ENCODE measurements at regions not wholly inside any gene's neighbourhood (a gene's known extent, or its start where the extent isn't known, plus 50 kb on each side); places are given as distances from the start of the nearest gene placed in this dataset.
A peak's percentile ranks its signal among the peaks of the same experiment; 100 is the strongest.

- no peak for TF ChIP-seq CTCF (conservative IDR thresholded peaks at IDR 0.05)
- no peak overlapping the region for H3K27ac ChIP-seq
These were observed 125.8 kb upstream of the NXT1 start for GRCh38 chr20:23224806-23225205.

- TF ChIP-seq CTCF (conservative IDR thresholded peaks at IDR 0.05), result no peak
- H3K27ac ChIP-seq, result no peak overlapping the region
These were observed 126.5 kb upstream of the NXT1 start for GRCh38 chr20:23223908-23224580.

DNA sequence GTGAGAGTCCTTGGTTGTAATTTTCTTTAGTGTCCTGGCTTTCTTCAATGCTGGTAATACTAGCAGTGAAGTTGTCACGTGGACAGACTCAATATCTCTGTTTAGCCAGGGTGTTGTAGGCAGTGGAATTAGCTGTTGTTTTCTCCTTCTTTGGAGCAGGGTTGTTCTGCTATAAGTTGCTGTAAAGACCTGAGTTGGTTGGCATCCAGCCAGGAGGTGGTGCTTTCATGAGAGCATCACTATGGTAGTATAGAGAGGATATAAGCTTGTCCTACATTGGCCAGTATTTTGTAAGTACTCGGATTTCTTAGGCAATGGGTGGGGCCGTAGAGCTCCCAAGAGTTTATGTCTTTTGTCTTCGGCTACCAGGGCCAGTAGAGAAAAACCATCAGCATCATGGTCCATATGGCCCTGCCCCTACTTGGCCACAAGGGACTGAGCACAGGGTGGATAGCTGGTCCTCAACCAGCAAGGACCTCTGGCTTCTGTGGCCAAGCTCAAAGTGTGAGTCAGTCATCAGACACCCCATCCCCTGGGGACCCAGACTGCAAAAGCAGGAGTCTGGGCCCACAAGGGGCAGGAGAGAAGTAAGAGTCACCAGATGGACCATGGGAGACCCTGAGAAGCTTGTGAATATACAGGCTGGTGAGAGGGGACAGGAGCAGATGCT, 127.9 kb upstream of the NXT1 start:
- no peak for TF ChIP-seq CTCF (conservative IDR thresholded peaks at IDR 0.05)
- H3K27ac ChIP-seq, result no peak overlapping the region

- no peak overlapping the region for H3K27ac ChIP-seq
- no peak for TF ChIP-seq CTCF (conservative IDR thresholded peaks at IDR 0.05)
These were observed 130.9 kb upstream of the CD93 start for GRCh38 chr20:23217023-23217422.

DNA sequence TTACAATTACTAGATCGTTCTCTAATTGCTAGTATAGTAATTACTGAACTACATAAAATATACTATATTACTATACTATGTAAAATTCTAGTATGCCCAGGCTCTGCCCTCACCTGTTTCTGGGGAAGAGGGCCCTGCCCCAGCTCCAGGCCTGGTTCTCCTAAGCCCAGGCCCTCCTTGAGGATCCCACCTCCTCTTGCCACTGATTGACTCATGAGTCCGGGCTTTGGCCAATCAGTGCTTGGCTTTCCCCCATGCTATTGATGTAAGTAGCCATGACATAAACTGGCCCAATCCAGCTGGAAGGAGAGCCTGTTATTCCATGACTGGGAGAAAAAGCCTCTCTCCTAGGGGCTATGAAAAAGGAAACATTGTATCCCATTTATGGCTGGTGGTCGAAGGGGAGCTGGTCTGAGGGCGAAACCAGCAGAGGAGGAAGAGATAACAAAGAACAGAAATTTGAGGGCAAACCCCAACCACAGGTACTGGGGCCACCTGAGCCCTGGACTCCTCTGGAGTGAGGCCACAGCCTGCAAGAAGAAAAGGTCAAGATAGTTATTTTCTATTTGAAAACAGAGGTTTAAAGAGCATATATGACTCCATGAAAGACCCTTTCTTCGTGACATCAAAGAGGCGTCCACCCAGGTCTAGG, 129.3 kb upstream of the CD93 start:
- TF ChIP-seq CTCF (conservative IDR thresholded peaks at IDR 0.05), result no peak
- H3K27ac ChIP-seq, result no peak overlapping the region

DNA sequence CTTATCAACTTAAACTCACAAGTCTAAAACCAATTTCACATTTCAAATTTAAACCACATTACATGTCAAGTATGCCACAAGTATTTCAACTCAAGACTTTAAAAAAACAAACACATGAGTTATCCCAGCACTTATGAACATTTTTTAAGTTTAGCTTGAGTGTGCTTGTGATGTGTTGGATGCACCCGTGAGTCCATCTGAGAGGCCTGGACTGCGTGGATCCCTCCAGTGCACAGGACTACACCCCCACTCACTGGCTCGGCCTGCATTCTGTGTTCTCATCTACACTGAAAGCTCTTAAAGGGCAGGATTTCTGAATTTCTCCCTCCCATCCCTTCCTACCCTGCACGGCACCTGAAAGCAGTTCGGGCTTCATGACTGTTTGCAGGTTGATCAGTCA, 128.8 kb upstream of the CD93 start:
- no peak overlapping the region for H3K27ac ChIP-seq
- no peak for TF ChIP-seq CTCF (conservative IDR thresholded peaks at IDR 0.05)

DNA sequence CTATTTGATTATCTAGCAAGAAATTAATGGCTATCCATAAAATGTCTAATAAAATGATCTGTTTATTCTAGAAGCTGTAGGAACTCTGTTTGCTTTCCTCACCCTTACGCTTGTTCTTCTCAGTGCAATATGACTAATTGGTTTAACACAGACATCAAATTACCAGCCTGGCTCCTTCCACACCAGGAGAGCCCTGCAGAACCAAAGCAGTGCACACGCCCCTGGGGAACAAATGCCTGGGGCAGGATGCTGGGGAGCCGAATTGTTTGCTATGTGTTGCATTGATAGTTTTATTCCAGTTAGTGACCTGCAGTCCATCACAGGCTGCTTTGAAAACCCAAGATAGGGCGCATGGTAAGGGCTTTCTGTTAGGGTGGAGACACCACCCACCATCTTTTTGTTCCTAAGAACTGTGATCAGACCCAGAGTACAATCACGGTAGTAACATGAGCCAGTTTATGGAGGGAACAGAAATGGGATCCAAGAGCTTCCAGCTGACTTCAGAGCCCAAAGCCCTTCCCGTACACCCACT, 126.4 kb upstream of the CD93 start:
- no peak for TF ChIP-seq CTCF (conservative IDR thresholded peaks at IDR 0.05)
- peak overlapping the region; percentile 53 for H3K27ac ChIP-seq
